HG03039 (cell line): ENCODE measurements at regions not wholly inside any gene's neighbourhood (a gene's known extent, or its start where the extent isn't known, plus 50 kb on each side); places are given as distances from the start of the nearest gene placed in this dataset.

Experiments
- ATAC-seq: cut with Tn5 transposase; IDR thresholded peaks from one replicate; pipeline ENCODE4 v1.9.1; 2021; ENCODE audit warnings: mild to moderate bottlenecking, moderate library complexity; ENCODE audit not compliant: unreplicated experiment

GRCh38 chr6:142676647-142677192, 268.3 kb downstream of the HIVEP2 start:
- no peak for ATAC-seq

DNA sequence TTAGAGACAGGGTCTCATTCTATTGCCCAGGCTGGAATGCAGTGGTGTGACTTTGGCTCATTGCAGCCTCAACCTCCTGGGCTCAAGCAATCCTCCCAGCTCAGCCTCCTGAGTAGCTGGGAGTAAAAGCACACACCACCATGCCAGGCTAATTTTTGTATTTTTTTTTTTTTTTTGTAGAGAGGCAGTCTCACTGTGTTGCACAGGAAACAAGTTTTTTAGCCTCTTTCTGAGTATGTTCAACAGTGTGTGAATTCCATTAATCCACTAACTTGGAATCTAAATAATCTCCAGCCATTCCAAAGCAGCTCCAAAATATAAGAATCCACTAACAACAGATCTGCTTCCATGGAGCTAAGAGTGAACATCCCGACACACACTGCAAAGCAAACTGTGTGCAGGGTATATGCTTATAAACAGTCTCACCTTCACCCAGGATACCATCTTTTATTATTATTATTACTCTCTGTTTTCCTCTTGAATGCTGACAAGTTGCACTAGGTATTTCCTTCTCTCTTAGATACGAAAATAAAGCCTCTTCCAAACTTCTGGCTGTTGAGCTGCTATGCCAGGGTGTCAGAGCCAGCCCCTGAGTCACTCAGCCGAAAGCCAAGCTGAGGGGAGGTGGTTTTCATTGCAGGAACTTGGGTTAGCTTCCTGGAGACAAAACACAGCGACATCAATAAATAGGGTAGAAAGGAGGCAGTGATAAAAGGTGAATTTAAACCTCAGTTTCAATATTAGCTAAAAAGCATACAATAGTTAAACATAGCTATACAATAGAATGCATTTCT, 264.9 kb downstream of the HIVEP2 start:
- ATAC-seq, result no peak

DNA sequence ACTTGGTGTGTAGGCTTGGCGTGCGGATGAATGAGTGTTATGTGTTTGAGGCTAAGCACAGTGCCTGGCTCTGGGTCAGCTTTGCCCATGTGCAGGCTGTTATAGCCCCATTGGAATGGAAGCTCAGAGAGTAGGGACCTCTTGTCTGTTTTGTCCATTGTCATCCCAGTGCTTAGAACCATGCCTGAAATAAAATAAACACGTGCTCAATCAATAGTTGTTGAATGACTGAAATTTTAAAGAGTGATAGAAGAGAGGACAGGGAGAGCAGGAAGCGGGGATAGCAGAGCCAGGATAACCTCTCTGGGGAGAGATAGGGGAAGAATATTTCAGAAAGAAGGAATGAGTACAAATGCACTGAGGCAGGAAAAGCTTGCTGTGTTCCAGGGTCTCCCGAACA, 263.9 kb downstream of the HIVEP2 start:
- no peak for ATAC-seq

DNA sequence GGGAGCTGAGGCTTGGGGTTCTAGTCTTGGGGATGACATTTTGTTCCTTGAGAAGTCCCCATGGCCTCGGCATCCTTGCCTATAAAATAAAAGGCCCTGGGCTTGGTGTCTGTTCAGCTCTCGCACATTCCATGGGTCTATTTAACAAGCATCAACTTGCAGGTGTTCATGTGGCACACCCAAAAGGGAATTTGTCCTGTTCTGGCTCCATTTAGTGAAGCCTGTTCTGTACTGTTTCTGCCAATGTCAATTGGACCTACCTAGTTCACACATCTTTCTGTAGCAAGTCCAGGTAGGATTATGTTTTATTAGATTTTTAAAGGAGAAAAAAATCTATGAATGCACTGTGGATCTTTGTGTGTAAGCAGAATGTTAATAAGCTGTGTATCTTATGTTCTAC, 262.0 kb downstream of the HIVEP2 start:
- no peak for ATAC-seq

GRCh38 chr6:142683714-142684141, 261.2 kb downstream of the HIVEP2 start:
- no peak for ATAC-seq

GRCh38 chr6:142684371-142684770, 260.6 kb downstream of the HIVEP2 start:
- ATAC-seq, result no peak

DNA sequence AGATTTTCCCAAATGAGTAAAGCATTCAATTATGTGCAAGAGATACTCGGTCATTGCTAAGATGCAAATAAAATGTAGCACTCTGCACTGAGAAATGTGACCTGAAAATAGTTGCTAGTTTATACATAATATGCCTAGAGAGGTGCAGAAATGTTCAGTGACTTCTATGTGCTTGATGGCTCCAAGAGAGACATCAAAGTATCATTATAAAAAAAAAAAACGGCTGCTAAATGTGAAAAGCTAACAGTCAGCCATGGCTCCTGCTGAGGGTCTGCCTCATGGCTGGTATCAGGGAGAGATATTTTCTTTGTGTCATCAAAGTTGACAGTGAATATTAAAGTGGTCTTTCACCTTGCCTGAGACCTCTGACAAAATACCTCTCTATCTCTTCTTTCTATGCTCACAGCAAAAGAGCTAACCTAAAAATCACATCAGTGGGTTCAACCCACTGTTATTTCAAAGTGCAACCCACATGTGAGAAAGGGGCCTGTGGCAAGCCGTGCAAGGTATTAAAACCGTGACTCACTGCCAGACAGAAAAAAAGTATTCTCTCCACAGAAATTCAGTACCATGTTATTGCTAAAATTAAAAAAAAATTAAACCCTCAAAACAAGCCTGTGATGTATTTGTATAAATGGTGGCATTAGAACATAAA, 259.0 kb downstream of the HIVEP2 start:
- ATAC-seq, result no peak

GRCh38 chr6:142686507-142686887, 258.5 kb downstream of the HIVEP2 start:
- no peak for ATAC-seq

DNA sequence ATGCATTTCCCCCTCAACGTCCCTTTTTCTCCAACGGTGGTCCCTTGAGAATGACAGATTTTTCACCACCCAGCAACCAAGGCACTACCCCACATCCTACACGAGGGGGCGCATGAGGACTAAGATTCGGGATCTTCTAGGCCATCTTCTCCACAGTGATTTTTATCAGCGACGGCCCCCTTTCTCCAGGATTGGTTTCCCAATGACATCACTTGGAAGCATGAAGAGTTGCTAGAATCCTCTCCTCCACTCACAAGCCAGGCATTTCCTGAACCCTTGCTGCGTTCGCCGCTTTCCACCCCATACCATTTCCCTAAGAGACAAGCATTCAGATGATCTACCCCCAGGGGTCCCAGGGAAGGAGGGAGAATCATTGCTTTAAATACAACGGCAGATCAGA, 252.0 kb downstream of the HIVEP2 start:
- peak; percentile 74 for ATAC-seq

DNA sequence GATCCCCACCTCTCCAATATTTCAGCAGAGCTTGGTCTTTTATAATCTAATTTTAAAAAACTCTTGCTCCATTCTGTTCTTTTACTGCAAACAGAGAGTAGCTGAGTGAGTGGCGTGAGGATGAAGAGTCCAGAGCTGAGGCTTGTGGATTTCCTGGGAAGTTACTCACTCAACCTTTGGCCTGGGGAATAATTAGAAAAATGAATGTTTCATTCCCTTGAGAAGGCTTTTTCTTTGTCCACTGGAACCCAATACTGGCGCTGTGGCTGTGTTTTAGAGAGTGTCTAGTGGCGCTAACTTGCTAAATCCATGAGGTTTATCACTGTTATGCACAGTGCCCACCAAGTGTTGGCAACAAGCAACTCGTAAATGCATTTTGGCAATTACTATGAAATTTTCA, 251.5 kb downstream of the HIVEP2 start:
- ATAC-seq, result no peak

GRCh38 chr6:142694054-142694453, 250.9 kb downstream of the HIVEP2 start:
- no peak for ATAC-seq

GRCh38 chr6:142695016-142695415, 250.0 kb downstream of the HIVEP2 start:
- no peak for ATAC-seq

DNA sequence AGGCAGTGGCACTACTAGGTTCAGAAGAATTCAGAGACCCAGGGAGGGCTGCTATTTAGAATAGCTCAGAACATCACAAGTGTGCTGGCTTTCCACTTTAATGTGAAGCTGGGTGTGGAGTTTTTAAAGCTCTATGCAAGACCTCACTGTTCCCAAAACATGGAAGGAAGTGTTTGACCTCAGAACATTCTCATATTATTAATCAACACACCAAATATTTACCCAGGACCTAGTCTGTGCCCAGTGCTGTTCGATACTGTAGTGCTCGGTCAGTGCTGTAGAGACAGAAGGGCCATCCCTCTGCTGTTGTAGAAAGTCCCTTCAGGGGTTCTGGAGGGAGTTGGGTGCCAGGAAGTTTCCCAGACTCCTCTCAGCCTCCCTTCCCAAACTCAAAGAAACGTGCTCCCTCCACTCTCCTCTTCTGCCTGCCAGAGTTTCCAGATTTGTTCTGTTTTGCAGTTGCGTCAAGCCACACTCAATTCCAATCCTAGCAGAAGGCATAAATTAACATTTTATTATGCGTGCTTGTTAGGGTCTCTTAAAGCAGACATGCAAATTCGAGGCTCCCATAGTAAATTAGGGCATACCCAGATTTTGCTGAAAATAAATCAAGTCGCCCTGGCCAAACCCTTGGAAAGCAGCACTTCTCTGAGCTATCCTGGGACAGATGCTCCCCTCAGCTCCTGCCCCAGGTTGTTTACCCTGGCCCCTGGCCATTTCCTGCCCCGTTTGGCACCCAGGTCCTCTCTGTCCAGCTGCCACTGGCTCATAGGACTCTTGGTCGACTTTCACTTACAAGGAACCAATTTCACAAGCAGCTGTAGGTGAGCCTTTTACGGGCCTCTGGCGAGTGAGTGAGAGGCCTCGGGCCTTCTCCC, 248.6 kb downstream of the HIVEP2 start:
- ATAC-seq, result no peak

GRCh38 chr6:142697001-142697335, 248.0 kb downstream of the HIVEP2 start:
- ATAC-seq, result no peak

DNA sequence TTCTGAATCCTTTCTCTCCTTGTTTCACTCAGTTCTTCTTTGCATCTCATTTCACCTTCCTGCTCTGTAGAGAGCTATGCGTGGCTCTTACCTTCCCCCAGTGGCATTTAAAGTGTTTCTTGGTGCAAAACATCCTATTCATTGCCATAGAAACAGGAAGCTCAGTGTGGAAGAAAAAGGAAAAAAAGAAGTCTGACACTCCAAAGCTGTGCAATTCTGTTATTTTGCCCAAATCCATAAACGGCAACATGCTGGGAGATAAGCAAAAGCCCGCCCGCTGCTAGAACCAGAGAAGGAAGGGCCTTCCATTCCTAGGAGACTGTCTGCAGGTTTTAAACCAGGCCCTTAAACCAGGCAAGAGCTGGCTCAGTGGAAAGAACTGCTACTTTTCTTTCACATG, 247.1 kb downstream of the HIVEP2 start:
- ATAC-seq, result no peak

DNA sequence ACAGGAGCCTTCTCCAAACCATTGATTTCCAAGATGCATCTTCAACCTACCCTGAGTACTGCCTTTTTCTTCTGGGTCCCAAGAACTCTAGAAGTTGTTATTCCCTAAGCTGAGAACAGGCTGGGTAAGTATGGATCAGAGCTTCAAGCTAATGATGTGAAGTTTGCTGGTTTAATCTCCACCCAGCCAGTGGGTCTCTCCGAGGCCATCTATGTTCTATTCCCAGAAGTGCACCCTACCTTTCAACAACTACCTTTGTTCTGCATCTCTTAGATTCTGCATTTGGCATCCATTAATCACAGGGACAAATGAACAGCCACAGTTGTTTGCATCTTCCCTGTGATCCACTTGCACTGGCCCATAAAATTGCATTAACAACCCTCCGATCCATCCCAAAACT, 246.2 kb downstream of the HIVEP2 start:
- no peak for ATAC-seq

DNA sequence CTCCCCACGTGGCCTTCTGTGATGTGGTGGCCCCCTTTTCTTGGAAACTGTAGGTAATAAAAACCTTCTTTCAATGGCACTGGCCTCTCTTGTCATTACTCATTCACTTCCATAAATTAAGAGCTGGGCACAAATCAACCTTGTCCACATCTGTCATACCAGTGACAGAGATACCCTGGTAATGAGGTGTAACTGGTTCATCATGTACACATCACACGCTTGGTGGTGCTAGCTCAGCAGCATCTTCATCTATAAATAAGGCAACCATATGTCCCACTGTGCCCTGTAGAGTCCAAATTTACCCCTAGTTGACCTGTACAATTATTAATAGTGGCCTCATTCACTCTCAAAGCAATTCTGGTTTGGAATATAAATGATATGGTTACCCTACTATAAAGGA, 245.6 kb downstream of the HIVEP2 start:
- no peak for ATAC-seq

GRCh38 chr6:142700032-142700431, 244.9 kb downstream of the HIVEP2 start:
- ATAC-seq, result peak; percentile 44

DNA sequence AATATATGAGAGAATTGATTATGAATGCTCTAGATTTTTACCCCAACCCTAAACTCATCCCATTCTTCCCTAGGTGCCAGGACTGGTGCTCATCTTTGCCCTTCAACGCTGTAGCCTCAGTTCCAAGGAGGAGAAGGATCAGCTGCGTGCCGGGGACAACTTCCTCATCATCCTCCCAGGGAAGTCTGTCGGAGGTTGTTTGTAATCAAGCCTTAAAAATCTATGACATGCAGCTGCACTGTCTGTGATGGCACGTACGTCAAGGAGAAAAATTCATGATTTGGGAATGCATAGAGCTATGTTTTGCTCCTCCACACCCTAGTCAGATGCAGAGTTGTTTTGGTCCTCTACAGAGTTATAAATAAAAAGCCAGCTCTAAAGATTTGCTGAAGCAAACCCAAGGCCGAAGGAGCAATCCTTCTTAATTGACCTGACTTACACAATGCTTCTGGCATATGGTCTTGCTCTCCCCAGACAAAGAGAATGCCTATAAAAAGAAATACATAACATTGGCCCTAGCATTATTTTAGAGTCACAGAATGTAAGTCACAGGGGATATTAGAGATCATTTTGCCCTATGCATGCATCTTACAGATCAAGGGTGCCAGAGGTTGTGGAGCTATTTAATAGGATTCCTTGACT, 244.2 kb downstream of the HIVEP2 start:
- ATAC-seq, result no peak
